HEK293 (cell line): ENCODE measurements at regions not wholly inside any gene's neighbourhood (a gene's known extent, or its start where the extent isn't known, plus 50 kb on each side); places are given as distances from the start of the nearest gene placed in this dataset.

ENCODE experiments used
- CTCF ChIA-PET: fragments of 350-600 bp; formaldehyde crosslinking; extraction: SDS; loops from one replicate; lab custom pipeline; 2021; ENCODE audit warnings: antibody characterized with exemption; lab: Yijun Ruan, JAX
- POLR2A ChIA-PET: fragments of 300-600 bp; formaldehyde crosslinking; extraction: SDS; loops from one replicate; lab custom pipeline; 2020; ENCODE audit warnings: antibody characterized with exemption, inconsistent platforms; lab: Yijun Ruan, JAX
- H3K27ac ChIP-seq: fragments of 200-500 bp; sonication (Bioruptor generic); 2 replicates; pipeline ENCODE4 v1.5.1; 2014; ENCODE audit warnings: low read depth, low read length, control low read depth, inconsistent platforms; ENCODE audit errors: extremely low read depth
- H3K36me3 ChIP-seq, 2 experiments: fragments of 200-500 bp in 1 of 2; sonication (Bioruptor generic) in 1 of 2; 1 replicate in 1 of 2; 2 replicates in 1 of 2; pipeline ENCODE4 v1.5.1; 2014 to 2017; ENCODE audit warnings: inconsistent platforms in 2 of 2, low read length in 2 of 2; ENCODE audit not compliant: control insufficient read depth in 2 of 2, insufficient read depth in 1 of 2
- H3K4me1 ChIP-seq: fragments of 200-500 bp; sonication (Bioruptor generic); 2 replicates; pipeline ENCODE4 v1.5.1; 2014; ENCODE audit warnings: mild to moderate bottlenecking, low read length, inconsistent platforms; ENCODE audit not compliant: control insufficient read depth, insufficient read depth
- H3K4me3 ChIP-seq: 2 replicates; pipeline ENCODE4 v1.5.1; 2011; ENCODE audit warnings: low read depth, mild to moderate bottlenecking, control low read depth, low read length, moderate library complexity
- H3K9me3 ChIP-seq: fragments of 200-500 bp; sonication (Bioruptor generic); 2 replicates; pipeline ENCODE4 v1.5.1; 2014; ENCODE audit warnings: low read depth, low read length, inconsistent platforms; ENCODE audit not compliant: control insufficient read depth, insufficient read depth
- GFI1B ChIP-seq: fragments of 450-650 bp; formaldehyde crosslinking; IDR thresholded peaks from 2 replicates; pipeline ENCODE4 v1.5.1; 2016; ENCODE audit warnings: missing biosample characterization, missing genetic modification characterization
- GLI2 ChIP-seq: fragments of 450-650 bp; formaldehyde crosslinking; IDR thresholded peaks from 2 replicates; pipeline ENCODE4; 2017; ENCODE audit warnings: missing biosample characterization, missing genetic modification characterization, low read depth, borderline replicate concordance
- KLF9 ChIP-seq: fragments of 450-650 bp; formaldehyde crosslinking; IDR thresholded peaks from 2 replicates; pipeline ENCODE4 v1.5.1; 2016; ENCODE audit warnings: missing biosample characterization, missing genetic modification characterization, low read depth
- MEIS1 ChIP-seq: sonication (generic); formaldehyde crosslinking; IDR thresholded peaks from 2 replicates; pipeline ENCODE4 v1.8.1; 2022; ENCODE audit warnings: missing genetic modification reagents, mild to moderate bottlenecking, borderline replicate concordance
- MZF1 ChIP-seq: fragments of 450-650 bp; formaldehyde crosslinking; IDR thresholded peaks from 2 replicates; pipeline ENCODE4 v1.5.1; 2017; ENCODE audit warnings: missing biosample characterization, missing genetic modification characterization, borderline replicate concordance
- TSHZ1 ChIP-seq: fragments of 450-650 bp; formaldehyde crosslinking; IDR thresholded peaks from 2 replicates; pipeline ENCODE4 v1.5.1; 2016; ENCODE audit warnings: missing biosample characterization, missing genetic modification characterization, borderline replicate concordance
- YY1 ChIP-seq: fragments of 450-650 bp; formaldehyde crosslinking; IDR thresholded peaks from 2 replicates; pipeline ENCODE4 v1.5.1; 2018; ENCODE audit warnings: missing biosample characterization, missing genetic modification characterization
- ZNF155 ChIP-seq: fragments of 450-650 bp; formaldehyde crosslinking; IDR thresholded peaks from 2 replicates; pipeline ENCODE4 v1.5.1; 2016; ENCODE audit warnings: missing biosample characterization, missing genetic modification characterization
- ZNF16 ChIP-seq: fragments of 450-650 bp; formaldehyde crosslinking; IDR thresholded peaks from 2 replicates; pipeline ENCODE4 v1.5.1; 2016; ENCODE audit warnings: low read depth, missing biosample characterization, missing genetic modification characterization
- ZNF24 ChIP-seq: fragments of 450-650 bp; formaldehyde crosslinking; IDR thresholded peaks from 2 replicates; pipeline ENCODE4 v1.5.1; 2016; ENCODE audit warnings: missing biosample characterization, missing genetic modification characterization
- ZNF311 ChIP-seq: fragments of 450-650 bp; formaldehyde crosslinking; IDR thresholded peaks from 2 replicates; pipeline ENCODE4 v1.5.1; 2017; ENCODE audit warnings: missing biosample characterization, missing genetic modification characterization, borderline replicate concordance
- ZSCAN18 ChIP-seq: fragments of 450-650 bp; formaldehyde crosslinking; IDR thresholded peaks from 2 replicates; pipeline ENCODE4 v1.5.1; 2016; ENCODE audit warnings: missing biosample characterization, missing genetic modification characterization
- TF ChIP-seq, protein P1 (sequence below): fragments of 450-650 bp; formaldehyde crosslinking; conservative IDR thresholded peaks from 2 replicates; pipeline ENCODE4 v1.5.1; 2016; ENCODE audit warnings: low read depth, missing biosample characterization, missing genetic modification characterization
- TF ChIP-seq, protein P2 (sequence below): fragments of 450-650 bp; formaldehyde crosslinking; IDR thresholded peaks from 2 replicates; pipeline ENCODE4 v1.5.1; 2016; ENCODE audit warnings: missing biosample characterization, missing genetic modification characterization

- Histone ChIP-seq H3K36me3 (no peaks in the 10 kb centered on the region; a peak in 1 of 3 replicates), H3K4me3 (no peak overlapping the region), H3K4me1 (0 out of 2 replicates have a peak, but pooled peaks cover 7% of the 10 kb centered on the region), H3K27ac (no peak overlapping the region), H3K9me3 (no peaks in the 10 kb centered on the region; the same call in 1 of the 2 replicates)
- POLR2A ChIA-PET: no interaction called here
- CTCF ChIA-PET: interaction anchor here (0.7 kb wide), 3 partner anchors 33 to 1132 kb away, joined by 3 to 5 read pairs (median 4); no protein-coding TSS in a partner anchor
- no peak for TF ChIP-seq YY1 (tag by site-specific recombination)
- no peak for TF ChIP-seq ZNF16 (tag by site-specific recombination)
- no peak for TF ChIP-seq ZSCAN18
- TF ChIP-seq MZF1: no peak
- no peak for TF ChIP-seq KLF9 (tag by site-specific recombination)
- TF ChIP-seq GFI1B: no peak
- TF ChIP-seq ZNF155 (tag by site-specific recombination): no peak
- no peak for TF ChIP-seq ZNF24 (tag by site-specific recombination)
These were observed 102.6 kb upstream of the TSHZ3 start for GRCh38 chr19:31451686-31452330.

- ChIA-PET CTCF (interaction anchor here (1.2 kb wide), 1 partner anchor 20 kb away, joined by 5 read pairs; no protein-coding TSS in a partner anchor), POLR2A (no interaction called here)
- H3K9me3 ChIP-seq: no peaks in the 10 kb centered on the region; the same call in 1 of the 2 replicates
- TF ChIP-seq MEIS1 (CRISPR knock-in tag): no peak
- TF ChIP-seq GLI2 (tag by site-specific recombination): no peak
- TF ChIP-seq ZNF311: no peak
- TF ChIP-seq, protein P1, sequence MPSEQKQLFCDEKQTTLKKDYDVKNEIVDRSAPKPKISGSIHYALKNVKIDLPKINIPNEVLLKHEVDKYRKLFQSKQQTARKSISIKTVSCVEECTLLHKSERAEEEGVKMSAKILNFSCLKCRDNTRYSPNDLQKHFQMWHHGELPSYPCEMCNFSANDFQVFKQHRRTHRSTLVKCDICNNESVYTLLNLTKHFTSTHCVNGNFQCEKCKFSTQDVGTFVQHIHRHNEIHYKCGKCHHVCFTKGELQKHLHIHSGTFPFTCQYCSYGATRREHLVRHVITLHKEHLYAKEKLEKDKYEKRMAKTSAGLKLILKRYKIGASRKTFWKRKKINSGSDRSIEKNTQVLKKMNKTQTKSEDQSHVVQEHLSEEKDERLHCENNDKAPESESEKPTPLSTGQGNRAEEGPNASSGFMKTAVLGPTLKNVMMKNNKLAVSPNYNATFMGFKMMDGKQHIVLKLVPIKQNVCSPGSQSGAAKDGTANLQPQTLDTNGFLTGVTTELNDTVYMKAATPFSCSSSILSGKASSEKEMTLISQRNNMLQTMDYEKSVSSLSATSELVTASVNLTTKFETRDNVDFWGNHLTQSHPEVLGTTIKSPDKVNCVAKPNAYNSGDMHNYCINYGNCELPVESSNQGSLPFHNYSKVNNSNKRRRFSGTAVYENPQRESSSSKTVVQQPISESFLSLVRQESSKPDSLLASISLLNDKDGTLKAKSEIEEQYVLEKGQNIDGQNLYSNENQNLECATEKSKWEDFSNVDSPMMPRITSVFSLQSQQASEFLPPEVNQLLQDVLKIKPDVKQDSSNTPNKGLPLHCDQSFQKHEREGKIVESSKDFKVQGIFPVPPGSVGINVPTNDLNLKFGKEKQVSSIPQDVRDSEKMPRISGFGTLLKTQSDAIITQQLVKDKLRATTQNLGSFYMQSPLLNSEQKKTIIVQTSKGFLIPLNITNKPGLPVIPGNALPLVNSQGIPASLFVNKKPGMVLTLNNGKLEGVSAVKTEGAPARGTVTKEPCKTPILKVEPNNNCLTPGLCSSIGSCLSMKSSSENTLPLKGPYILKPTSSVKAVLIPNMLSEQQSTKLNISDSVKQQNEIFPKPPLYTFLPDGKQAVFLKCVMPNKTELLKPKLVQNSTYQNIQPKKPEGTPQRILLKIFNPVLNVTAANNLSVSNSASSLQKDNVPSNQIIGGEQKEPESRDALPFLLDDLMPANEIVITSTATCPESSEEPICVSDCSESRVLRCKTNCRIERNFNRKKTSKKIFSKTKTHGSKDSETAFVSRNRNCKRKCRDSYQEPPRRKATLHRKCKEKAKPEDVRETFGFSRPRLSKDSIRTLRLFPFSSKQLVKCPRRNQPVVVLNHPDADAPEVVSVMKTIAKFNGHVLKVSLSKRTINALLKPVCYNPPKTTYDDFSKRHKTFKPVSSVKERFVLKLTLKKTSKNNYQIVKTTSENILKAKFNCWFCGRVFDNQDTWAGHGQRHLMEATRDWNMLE (tag by site-specific recombination): no peak
- TF ChIP-seq, protein P2, sequence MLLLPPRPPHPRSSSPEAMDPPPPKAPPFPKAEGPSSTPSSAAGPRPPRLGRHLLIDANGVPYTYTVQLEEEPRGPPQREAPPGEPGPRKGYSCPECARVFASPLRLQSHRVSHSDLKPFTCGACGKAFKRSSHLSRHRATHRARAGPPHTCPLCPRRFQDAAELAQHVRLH: no peak
- no peak for TF ChIP-seq TSHZ1
- no peak overlapping the region for H3K27ac ChIP-seq
- H3K36me3 ChIP-seq: no peaks in the 10 kb centered on the region
- H3K4me3 ChIP-seq: no peak overlapping the region
- peaks cover 14% of the 10 kb centered on the region; the same call in 1 of the 2 replicates for H3K4me1 ChIP-seq
These were observed 110.2 kb upstream of the TSHZ3 start for GRCh38 chr19:31459430-31459829.
